ENCODE measurements at regions not wholly inside any gene's neighbourhood (a gene's known extent, or its start where the extent isn't known, plus 50 kb on each side); places are given as distances from the start of the nearest gene placed in this dataset.

- H3K27ac ChIP-seq: no peak overlapping the region
- H3K36me3 ChIP-seq: no peaks in the 10 kb centered on the region
- intact Hi-C loops (cut with DNase I; ENCODE audit: low total_unique reads): no loop called here
- no peak overlapping the region for H3K4me3 ChIP-seq
- no peaks in the 10 kb centered on the region for H3K27me3 ChIP-seq
- WGBS, 5 donors: 80 to 89% (median 81%) methylated on average over 3 of the region's 3 CpGs
- H3K9me3 ChIP-seq: no peaks in the 10 kb centered on the region
- no peak for DNase-seq
- no peaks in the 10 kb centered on the region for H3K4me1 ChIP-seq
- no peak for TF ChIP-seq POLR2AphosphoS5 (IDR thresholded peaks at IDR 0.05)
Measured at GRCh38 chr7:22882106-22882505, 59.5 kb upstream of the TOMM7 start.

- TF ChIP-seq POLR2A (IDR thresholded peaks at IDR 0.05): no peak
- no peak for TF ChIP-seq EP300 (IDR thresholded peaks at IDR 0.05)
- TF ChIP-seq POLR2AphosphoS5 (IDR thresholded peaks at IDR 0.05): no peak
- no peak for TF ChIP-seq CTCF (IDR thresholded peaks at IDR 0.05)
- no peaks in the 10 kb centered on the region for H3K36me3 ChIP-seq
- intact Hi-C loops (cut with DNase I; ENCODE audit: low total_unique reads): no loop called here
- no peaks in the 10 kb centered on the region for H3K27me3 ChIP-seq
- DNase-seq: no peak
- no peak overlapping the region for H3K27ac ChIP-seq
- H3K4me3 ChIP-seq: no peak overlapping the region
- 55 to 76% (median 68%) methylated on average over 8 of the region's 8 CpGs for whole genome bisulfite sequencing, 5 donors
- no peaks in the 10 kb centered on the region for H3K9me3 ChIP-seq
- H3K4me1 ChIP-seq: no peaks in the 10 kb centered on the region
Measured at GRCh38 chr7:22879709-22880306, 57.2 kb upstream of the TOMM7 start.

GRCh38 chr7:22879280-22879679 is 56.6 kb upstream of the TOMM7 start:
- Histone ChIP-seq H3K4me1 (no peaks in the 10 kb centered on the region), H3K27ac (no peak overlapping the region), H3K9me3 (no peaks in the 10 kb centered on the region), H3K4me3 (no peak overlapping the region), H3K36me3 (no peaks in the 10 kb centered on the region), H3K27me3 (no peaks in the 10 kb centered on the region)
- 83 to 92% (median 85%) methylated on average over 4 of the region's 4 CpGs for WGBS, 5 donors
- TF ChIP-seq POLR2A (IDR thresholded peaks at IDR 0.05): no peak
- no peak for TF ChIP-seq EP300 (IDR thresholded peaks at IDR 0.05)
- TF ChIP-seq POLR2AphosphoS5 (IDR thresholded peaks at IDR 0.05): no peak
- TF ChIP-seq CTCF (IDR thresholded peaks at IDR 0.05): no peak
- no peak for DNase-seq
- intact Hi-C loops (cut with DNase I; ENCODE audit: low total_unique reads): no loop called here

- no peak for DNase-seq
- intact Hi-C loops (cut with DNase I; ENCODE audit: low total_unique reads): no loop called here
- 75 to 86% (median 82%) methylated on average over 1 of the region's 1 CpG for WGBS, 5 donors
Measured at GRCh38 chr7:22876986-22877729, 54.5 kb upstream of the TOMM7 start.

More at GRCh38 chr7:22876986-22877729, 54.5 kb upstream of the TOMM7 start:
- H3K4me1 ChIP-seq: no peaks in the 10 kb centered on the region
- no peaks in the 10 kb centered on the region for H3K27me3 ChIP-seq
- TF ChIP-seq POLR2A (IDR thresholded peaks at IDR 0.05): no peak
- no peak for TF ChIP-seq CTCF (IDR thresholded peaks at IDR 0.05)
- no peak for TF ChIP-seq POLR2AphosphoS5 (IDR thresholded peaks at IDR 0.05)
- no peak for TF ChIP-seq EP300 (IDR thresholded peaks at IDR 0.05)
- H3K36me3 ChIP-seq: no peaks in the 10 kb centered on the region
- no peaks in the 10 kb centered on the region for H3K9me3 ChIP-seq
- H3K4me3 ChIP-seq: no peak overlapping the region
- no peak overlapping the region for H3K27ac ChIP-seq

All from stomach (tissue), 8 donors.